ENCODE measurements at regions not wholly inside any gene's neighbourhood (a gene's known extent, or its start where the extent isn't known, plus 50 kb on each side); places are given as distances from the start of the nearest gene placed in this dataset.
"Not testable (repeated sequence)": the region's sequence is repeated elsewhere in the genome, so short reads cannot be mapped to it uniquely, and the experiment has no call there.

GRCh38 chr14:105856676-105857219, 330.4 kb downstream of the TMEM121 start:
- no peak for DNase-seq (ENCODE audit: extremely low read depth, low read depth)

DNA sequence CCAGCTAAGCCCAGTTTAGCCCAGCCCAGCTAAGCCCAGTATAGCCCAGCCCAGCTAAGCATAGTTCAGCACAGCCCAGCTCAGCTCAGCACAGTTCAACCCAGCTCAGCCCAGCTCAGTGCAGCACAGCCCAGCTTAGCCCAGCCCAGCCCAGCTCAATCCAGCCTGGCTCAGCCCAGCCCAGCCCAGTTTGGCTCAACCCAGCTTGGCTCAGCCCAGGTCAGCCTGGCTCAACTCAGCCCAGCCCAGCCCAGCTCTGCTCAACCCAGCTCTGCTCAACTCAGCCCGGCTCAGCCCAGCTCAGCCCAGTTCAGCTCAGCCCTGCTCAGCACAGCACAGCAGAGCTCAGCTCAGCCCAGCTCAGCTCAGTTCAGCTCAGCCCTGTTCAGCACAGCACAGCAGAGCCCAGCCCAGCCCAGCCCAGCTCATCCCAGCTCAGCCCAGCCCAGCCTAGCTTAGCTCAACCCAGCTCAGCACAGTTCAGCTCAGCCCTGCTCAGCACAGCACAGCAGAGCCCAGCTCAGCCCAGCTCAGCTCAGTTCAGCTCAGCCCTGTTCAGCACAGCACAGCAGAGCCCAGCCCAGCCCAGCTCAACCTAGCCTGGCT, 330.9 kb downstream of the TMEM121 start:
- TF ChIP-seq, protein P1, sequence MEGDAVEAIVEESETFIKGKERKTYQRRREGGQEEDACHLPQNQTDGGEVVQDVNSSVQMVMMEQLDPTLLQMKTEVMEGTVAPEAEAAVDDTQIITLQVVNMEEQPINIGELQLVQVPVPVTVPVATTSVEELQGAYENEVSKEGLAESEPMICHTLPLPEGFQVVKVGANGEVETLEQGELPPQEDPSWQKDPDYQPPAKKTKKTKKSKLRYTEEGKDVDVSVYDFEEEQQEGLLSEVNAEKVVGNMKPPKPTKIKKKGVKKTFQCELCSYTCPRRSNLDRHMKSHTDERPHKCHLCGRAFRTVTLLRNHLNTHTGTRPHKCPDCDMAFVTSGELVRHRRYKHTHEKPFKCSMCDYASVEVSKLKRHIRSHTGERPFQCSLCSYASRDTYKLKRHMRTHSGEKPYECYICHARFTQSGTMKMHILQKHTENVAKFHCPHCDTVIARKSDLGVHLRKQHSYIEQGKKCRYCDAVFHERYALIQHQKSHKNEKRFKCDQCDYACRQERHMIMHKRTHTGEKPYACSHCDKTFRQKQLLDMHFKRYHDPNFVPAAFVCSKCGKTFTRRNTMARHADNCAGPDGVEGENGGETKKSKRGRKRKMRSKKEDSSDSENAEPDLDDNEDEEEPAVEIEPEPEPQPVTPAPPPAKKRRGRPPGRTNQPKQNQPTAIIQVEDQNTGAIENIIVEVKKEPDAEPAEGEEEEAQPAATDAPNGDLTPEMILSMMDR (IDR thresholded peaks at IDR 0.05; ENCODE audit: low read depth, low read length), result no peak
- no peak for DNase-seq (ENCODE audit: extremely low read depth, low read depth)

More at GRCh38 chr14:105856676-105857219, 330.4 kb downstream of the TMEM121 start:
- TF ChIP-seq, protein P1 (IDR thresholded peaks at IDR 0.05; ENCODE audit: low read depth, low read length), result no peak

- TF ChIP-seq, protein P1 (IDR thresholded peaks at IDR 0.05; ENCODE audit: low read depth, low read length), result no peak
- no peak for DNase-seq (ENCODE audit: extremely low read depth, low read depth)
Observed at GRCh38 chr14:105857826-105858675, 331.7 kb downstream of the TMEM121 start.

DNA sequence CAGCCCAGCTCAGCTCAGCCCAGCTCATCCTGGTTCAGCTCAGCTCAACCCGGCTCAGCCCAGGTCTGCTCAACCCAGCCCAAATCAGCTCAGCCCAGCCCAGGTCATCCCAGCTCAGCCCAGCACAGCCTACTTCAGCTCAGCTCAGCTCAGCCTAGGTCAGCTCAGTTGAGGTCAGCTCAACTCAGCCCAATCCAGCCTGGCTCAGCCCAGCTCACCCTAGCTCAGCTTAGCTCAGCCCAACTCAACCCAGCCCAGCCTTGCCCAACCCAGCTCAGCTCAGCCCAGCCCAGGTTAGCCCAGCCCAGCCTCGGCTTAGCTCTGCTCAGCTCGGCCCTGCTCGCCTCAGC, 332.3 kb downstream of the TMEM121 start:
- TF ChIP-seq, protein P1 (IDR thresholded peaks at IDR 0.05; ENCODE audit: low read depth, low read length), result no peak
- no peak for DNase-seq (ENCODE audit: extremely low read depth, low read depth)

- DNase-seq (ENCODE audit: extremely low read depth, low read depth), result not testable (repeated sequence)
Observed at GRCh38 chr14:105859073-105859716, 332.8 kb downstream of the TMEM121 start.

GRCh38 chr14:105859717-105860614, 333.6 kb downstream of the TMEM121 start:
- TF ChIP-seq, protein P1 (IDR thresholded peaks at IDR 0.05; ENCODE audit: low read depth, low read length), result no peak
- DNase-seq (ENCODE audit: extremely low read depth, low read depth), result no peak
